HG03108 (cell line): ENCODE measurements at regions not wholly inside any gene's neighbourhood (a gene's known extent, or its start where the extent isn't known, plus 50 kb on each side); places are given as distances from the start of the nearest gene placed in this dataset.

ENCODE experiments used
- ATAC-seq: cut with Tn5 transposase; IDR thresholded peaks from one replicate; pipeline ENCODE4 v1.9.1; 2021; ENCODE audit warnings: moderate library complexity; ENCODE audit not compliant: unreplicated experiment

DNA sequence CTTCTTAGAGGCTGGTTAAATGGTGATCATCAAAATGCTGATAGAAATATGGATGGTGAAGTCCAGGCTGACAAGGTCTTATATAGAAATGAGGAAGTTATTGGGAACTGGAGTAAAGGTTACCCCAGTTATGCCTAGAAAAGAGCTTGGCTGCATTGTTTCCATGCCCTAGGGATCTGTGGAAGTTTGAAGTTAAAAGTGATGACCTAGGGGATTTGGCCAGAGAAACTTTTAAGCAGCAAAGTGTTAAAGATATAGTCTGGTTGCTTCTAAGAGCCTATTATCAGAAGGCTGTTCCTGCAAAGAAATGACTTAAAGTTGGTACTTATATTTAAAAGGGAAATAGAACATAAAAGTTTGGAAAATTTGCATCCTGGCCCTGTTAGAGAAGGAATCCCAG lies 200.3 kb downstream of the ICE1 start:
- ATAC-seq: no peak

DNA sequence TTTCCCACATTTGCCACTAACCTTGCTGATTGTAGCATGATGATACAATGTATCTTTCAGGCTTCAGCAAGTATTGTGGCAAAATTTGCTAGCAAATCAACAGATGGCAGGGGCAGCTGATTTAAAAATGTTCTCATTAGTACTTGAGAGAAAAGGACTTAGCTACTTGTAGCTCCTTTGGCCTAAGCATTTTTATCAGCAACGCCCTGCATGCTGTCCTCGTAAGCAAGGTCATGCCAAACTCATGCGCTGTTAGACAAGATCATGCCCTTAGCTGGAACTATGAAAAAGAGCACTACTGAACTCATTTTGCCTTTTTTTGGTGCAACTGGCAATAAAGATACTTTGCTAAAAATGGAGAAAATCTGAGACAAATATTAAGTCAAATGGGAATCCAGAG lies 197.1 kb downstream of the ICE1 start:
- ATAC-seq: no peak

DNA sequence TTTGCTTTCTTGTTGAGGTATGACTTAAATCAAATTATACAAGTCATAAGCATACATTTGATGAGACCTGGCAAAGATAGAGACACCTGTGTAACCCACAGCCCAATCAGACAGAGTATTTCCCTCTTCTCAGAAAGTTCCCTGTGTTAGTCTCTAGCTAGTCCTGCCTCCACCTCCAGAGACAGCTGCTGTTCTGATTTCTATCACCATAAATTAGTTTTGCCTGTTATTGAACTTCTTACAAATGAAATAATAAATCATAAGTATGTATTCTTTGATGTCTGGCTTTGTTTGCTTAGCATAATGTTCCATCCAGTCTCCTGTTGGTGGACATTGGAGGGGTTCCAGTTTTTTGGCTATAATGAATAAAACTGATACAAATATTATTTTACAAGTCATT lies 194.5 kb downstream of the ICE1 start:
- no peak for ATAC-seq

- no peak for ATAC-seq
Measured at GRCh38 chr5:5616247-5616895, 193.9 kb downstream of the ICE1 start.

DNA sequence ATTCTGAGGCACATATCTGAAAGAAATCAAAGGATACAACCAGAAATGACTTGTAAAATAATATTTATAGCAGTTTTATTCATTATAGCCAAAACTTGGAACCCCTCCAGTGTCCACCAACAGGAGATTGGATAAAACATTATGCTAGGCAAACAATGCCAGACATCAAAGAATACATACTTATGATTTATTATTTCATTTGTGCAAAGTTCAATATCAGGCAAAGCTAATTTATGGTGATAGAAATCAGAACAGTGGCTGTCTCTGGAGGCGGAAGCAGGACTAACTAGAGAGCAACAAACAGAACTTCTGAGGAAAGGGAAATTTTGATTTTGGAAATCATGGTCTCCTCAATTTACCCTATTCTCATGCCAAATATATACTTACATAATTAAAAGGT lies 193.1 kb downstream of the ICE1 start:
- ATAC-seq: no peak

DNA sequence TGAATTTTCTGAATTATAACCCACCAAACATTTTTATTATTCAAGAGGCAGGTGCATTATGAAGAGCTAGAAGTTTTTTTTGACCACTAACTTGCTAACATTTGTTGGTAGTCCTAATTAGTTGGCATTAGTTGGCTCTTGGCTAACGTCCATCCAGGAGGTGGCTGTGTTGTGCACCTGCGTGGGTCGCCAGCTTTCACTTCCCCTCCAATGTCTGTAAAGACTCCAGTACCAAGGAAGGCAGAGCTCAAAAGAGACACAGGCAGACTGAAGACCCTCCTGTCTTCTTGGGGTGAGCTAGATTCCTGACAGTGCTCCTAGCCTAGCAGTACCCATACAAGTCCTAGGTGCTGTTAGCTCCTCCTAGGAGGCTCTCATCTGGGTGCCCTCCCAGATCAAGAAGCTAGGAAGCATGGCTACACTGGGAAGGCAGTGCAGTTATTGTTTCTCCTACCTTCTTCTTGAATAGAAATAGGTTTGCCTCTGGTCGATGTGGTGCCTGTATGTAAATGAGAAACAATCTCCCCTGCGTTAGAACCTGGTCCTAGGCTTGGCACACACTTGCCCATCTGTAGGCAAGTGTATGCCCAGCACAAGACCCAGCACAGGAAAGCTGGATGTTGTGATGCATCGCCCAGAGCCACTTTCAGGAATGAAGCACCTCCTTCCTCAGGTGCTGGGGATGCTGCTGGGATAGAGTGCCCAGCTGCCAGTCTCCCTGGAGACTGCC lies 190.9 kb downstream of the ICE1 start:
- ATAC-seq: no peak

DNA sequence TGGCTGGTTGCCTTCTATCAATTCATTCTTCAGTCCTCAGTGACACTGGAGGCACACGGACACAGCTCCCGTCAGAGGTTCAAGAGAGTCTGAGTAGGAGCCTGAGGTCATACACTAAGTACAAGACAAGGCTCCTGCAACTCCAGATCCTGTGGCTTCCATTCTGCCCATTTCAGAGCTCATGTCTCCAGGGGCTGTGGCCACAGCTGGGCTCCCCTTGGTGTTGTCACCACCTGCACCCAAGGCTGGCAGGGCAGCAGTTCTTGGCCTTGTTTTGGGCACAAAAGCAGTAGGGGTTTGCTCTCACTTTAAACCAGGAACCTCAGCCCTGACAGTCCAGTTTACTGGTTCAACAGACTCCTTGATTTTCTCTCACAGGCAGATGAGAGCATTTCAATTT lies 189.6 kb downstream of the ICE1 start:
- no peak for ATAC-seq

GRCh38 chr5:5609935-5610334 lies 187.5 kb downstream of the ICE1 start:
- ATAC-seq: no peak

- ATAC-seq: no peak
Measured at GRCh38 chr5:5605170-5605764, 182.8 kb downstream of the ICE1 start.

DNA sequence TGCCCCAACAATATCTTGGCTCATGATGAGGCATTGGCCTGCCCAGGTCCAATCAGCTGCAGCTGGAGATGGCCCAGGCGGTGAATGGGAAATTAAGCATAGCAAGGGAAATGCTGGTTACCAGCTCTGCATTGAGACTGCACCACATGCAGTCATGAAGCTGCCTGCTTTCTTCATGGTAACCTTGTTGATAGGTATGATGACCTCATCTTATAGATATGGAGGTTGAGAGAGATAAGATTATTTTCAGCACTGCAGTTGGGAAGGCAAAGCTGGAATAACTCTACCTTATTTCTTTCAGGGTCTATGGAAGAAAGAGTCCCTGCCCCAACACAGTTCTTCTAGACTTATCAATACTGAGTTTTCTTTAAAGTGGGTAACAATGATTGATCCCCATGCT lies 180.1 kb downstream of the ICE1 start:
- ATAC-seq: no peak

- no peak for ATAC-seq
Measured at GRCh38 chr5:5598547-5599113, 176.2 kb downstream of the ICE1 start.

DNA sequence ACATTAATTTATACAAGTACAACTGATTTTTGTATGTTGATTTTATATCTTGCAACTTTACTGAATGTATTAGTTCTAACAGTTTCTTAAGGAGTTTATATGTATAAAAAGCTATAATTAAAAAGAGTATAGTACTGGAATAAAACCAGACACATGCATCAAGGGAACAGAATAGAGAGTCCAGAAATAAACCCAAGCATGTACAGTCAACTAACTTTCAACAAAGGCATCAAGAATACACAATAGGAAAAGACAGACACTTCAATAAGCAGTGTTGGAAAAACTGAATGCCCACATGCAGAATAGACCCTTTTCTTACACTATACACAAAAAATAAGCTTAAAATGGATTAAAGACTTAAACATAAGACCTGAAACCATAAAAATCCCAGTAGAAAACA lies 170.9 kb downstream of the ICE1 start:
- no peak for ATAC-seq

DNA sequence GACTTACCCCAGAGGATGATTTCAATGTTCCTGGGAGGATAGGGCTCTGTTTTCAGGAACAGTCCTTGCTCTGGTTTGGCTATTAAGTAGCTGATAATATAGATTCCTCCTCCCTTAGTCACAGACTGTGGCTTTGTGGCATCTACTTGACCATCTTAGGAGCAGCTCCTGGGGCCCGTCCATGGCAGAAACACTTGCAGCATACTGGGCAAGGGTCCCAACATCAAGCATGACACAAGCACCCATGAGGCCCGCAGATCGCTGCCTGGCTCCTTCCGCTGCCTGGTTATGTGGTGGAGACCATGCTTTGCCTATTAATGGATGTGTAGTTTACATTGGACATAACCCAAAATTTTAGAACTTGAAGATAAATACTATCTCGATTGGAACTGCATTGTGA lies 170.1 kb downstream of the ICE1 start:
- no peak for ATAC-seq

- no peak for ATAC-seq
Measured at GRCh38 chr5:5591567-5591966, 169.1 kb downstream of the ICE1 start.

DNA sequence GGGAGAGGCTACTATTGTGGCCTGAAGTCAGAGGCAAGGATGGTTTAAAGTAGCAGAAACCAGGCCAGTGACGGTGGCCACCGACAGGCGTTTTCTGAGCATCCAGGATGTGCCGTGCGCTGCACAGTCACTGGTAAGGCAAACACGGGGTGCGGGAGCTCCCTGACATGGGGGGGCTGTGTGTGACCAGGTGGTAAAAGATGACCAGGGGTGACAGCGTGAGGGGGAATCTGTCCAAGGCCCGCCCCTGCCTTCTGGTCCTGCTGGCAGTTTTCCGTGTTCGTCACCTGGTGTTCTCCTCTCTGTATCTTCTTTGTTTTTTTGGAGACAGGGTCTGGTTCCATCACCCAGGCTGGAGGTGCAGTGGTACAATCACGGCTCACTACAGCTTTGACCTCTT lies 167.4 kb downstream of the ICE1 start:
- ATAC-seq: no peak

- ATAC-seq: no peak
Measured at GRCh38 chr5:5588887-5589826, 166.7 kb downstream of the ICE1 start.

- no peak for ATAC-seq
Measured at GRCh38 chr5:5588386-5588785, 165.9 kb downstream of the ICE1 start.

GRCh38 chr5:5587474-5587873 lies 165.0 kb downstream of the ICE1 start:
- no peak for ATAC-seq

DNA sequence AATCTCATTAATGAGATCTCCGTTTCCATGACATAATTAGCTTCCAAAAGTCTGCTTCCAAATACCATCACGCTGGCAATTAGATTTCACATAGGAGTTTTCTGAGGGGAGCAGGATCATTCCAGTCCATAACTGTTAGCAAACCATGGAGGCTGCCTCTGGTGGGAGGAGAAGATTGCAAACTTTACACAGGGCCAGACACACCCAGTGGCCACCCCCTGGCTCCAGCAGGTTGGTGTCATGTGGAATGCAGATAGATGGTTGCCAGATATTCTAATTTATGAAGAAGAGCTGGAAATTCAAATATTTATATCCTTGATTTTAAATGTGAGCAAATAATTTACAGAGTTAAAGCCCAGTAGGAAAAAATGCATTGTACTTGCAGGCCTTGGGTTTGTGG lies 164.2 kb downstream of the ICE1 start:
- no peak for ATAC-seq

DNA sequence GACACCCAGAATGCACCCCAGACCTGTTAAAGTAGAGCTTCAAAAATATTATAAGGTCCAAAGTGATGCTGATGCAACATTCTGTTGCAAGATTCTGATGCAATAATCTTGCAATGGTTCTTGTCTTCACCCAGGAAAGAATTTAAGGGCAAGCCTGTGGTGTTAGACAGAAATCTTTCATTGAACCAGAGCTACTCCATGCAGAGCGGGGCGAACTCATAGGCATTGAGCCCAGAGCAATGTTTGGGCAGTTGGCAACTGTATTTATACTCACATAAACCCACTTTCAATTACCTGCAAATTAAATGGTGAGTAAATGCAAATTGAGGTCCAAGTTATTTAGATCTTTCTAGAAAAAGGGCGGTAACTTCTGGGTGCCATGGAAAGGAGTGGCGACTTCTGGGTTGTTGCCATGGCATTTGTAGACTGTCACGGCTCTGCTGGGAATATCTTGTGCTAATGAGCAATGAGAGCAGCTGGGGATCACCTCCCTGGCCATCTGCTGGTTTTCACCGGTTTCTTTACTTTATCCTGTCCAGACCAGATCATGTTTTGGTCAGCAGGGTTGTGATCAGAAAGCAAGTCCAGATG lies 163.4 kb downstream of the ICE1 start:
- ATAC-seq: no peak

DNA sequence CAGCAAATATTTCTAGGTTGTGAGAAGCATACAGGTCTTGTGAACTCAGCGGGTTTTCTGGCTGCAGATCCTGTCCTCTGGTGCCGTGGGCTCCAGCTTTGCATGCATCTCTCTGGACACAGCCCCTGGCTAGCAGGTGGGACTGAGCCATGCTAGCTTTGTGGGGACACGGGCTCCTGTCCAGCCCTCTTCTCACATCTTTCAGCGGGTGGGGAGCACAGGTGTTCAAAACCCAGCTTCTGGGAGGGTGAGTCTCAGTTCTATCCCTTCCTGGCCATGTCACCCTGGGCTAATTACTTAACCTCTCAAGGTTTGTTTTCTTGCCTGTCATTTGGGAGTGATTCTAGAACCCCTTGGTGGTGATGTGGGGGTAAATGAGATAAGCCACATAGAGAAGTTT lies 162.3 kb downstream of the ICE1 start:
- ATAC-seq: no peak
